Smooth muscle cell (in vitro differentiated cells): ENCODE measurements at regions not wholly inside any gene's neighbourhood (a gene's known extent, or its start where the extent isn't known, plus 50 kb on each side); places are given as distances from the start of the nearest gene placed in this dataset.

Experiments
- DNase-seq: peaks from one replicate; lab custom pipeline; 2025; ENCODE audit not compliant: unreplicated experiment; lab: John Stamatoyannopoulos, UW
- H2AFZ ChIP-seq: fragments of 200-600 bp; sonication (generic); 2 replicates; pipeline ENCODE4 v1.6.0; 2016; ENCODE audit warnings: antibody characterized with exemption, low read depth, mild to moderate bottlenecking
- H3F3A ChIP-seq: fragments of 200-600 bp; sonication (generic); 2 replicates; pipeline ENCODE4 v1.6.0; 2017; ENCODE audit warnings: antibody characterized with exemption, low read depth
- H3K27ac ChIP-seq: fragments of 200-600 bp; sonication (generic); 2 replicates; pipeline ENCODE4 v1.5.1; 2016; ENCODE audit warnings: low read depth, mild to moderate bottlenecking
- H3K27me3 ChIP-seq: fragments of 200-600 bp; sonication (generic); 2 replicates; pipeline ENCODE4 v1.6.1; 2016; ENCODE audit warnings: low read depth, mild to moderate bottlenecking
- H3K36me3 ChIP-seq: fragments of 200-600 bp; sonication (generic); 2 replicates; pipeline ENCODE4 v1.5.1; 2016; ENCODE audit warnings: low read depth
- H3K4me1 ChIP-seq: fragments of 200-600 bp; sonication (generic); 2 replicates; pipeline ENCODE4 v1.5.1; 2016; ENCODE audit warnings: low read depth
- H3K4me2 ChIP-seq: fragments of 200-600 bp; sonication (generic); 2 replicates; pipeline ENCODE4 v1.6.0; 2016; ENCODE audit warnings: mild to moderate bottlenecking
- H3K4me3 ChIP-seq: fragments of 200-600 bp; sonication (generic); 2 replicates; pipeline ENCODE4 v1.5.1; 2016; ENCODE audit warnings: mild to moderate bottlenecking
- H3K79me2 ChIP-seq: fragments of 200-600 bp; sonication (generic); 2 replicates; pipeline ENCODE4 v1.6.0; 2016; ENCODE audit warnings: low read depth, mild to moderate bottlenecking
- H3K9ac ChIP-seq: fragments of 200-600 bp; sonication (generic); 2 replicates; pipeline ENCODE4 v1.6.0; 2016; ENCODE audit warnings: low read depth
- H3K9me3 ChIP-seq: fragments of 200-600 bp; sonication (generic); replicated peaks from 2 replicates; pipeline ENCODE4 v1.5.1; 2016; ENCODE audit warnings: low read depth
- H4K20me1 ChIP-seq: fragments of 200-600 bp; sonication (generic); 2 replicates; pipeline ENCODE4 v1.6.0; 2016; ENCODE audit warnings: low read depth
- WGBS: methylation state at CpG from one replicate; pipeline ENCODE4 v1.1.7; 2016; ENCODE audit warnings: low lambda C conversion rate; 5-methylcytosine and 5-hydroxymethylcytosine counted together
- TF ChIP-seq, protein P1 (sequence below): fragments of 200-600 bp; sonication (generic); IDR thresholded peaks from 2 replicates; pipeline ENCODE4 v1.5.1; 2017; ENCODE audit warnings: borderline replicate concordance, mild to moderate bottlenecking, antibody characterized with exemption; ENCODE audit not compliant: insufficient read depth, poor library complexity, severe bottlenecking

DNA sequence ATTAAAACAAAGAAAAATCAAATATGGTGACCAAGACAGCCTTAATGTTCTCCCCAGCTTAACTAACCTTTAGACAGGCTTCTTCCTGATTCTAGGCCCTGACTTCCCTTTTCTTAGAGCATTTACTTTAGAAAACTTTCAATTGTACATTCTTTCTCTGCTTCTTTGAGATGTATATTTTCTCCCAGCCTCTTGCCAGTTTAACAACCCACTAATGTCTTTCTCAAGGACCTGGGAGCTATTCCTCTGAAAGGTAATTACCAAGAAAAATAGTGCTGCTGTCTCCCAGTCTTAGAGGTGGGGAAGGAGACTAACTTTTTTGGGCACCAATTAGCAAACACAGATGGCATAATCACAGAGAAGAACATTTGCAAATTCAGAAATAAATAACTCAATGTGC lies 62.8 kb upstream of the KCNQ5 start:
- H3K9ac ChIP-seq = no peak overlapping the region
- DNase-seq = no peak
- H3K4me1 ChIP-seq = no peaks in the 10 kb centered on the region
- H3K4me2 ChIP-seq = no peak overlapping the region
- H4K20me1 ChIP-seq = no peaks in the 10 kb centered on the region
- H3K27ac ChIP-seq = no peak overlapping the region
- no peaks in the 10 kb centered on the region for H3K9me3 ChIP-seq
- no peaks in the 10 kb centered on the region for H3K36me3 ChIP-seq
- no peak overlapping the region for H2AFZ ChIP-seq
- TF ChIP-seq, protein P1, sequence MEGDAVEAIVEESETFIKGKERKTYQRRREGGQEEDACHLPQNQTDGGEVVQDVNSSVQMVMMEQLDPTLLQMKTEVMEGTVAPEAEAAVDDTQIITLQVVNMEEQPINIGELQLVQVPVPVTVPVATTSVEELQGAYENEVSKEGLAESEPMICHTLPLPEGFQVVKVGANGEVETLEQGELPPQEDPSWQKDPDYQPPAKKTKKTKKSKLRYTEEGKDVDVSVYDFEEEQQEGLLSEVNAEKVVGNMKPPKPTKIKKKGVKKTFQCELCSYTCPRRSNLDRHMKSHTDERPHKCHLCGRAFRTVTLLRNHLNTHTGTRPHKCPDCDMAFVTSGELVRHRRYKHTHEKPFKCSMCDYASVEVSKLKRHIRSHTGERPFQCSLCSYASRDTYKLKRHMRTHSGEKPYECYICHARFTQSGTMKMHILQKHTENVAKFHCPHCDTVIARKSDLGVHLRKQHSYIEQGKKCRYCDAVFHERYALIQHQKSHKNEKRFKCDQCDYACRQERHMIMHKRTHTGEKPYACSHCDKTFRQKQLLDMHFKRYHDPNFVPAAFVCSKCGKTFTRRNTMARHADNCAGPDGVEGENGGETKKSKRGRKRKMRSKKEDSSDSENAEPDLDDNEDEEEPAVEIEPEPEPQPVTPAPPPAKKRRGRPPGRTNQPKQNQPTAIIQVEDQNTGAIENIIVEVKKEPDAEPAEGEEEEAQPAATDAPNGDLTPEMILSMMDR = no peak
- no peaks in the 10 kb centered on the region for H3K79me2 ChIP-seq
- no peaks in the 10 kb centered on the region for H3K27me3 ChIP-seq
- no peak overlapping the region for H3K4me3 ChIP-seq
- H3F3A ChIP-seq = peaks cover 11% of the 10 kb centered on the region

GRCh38 chr6:72559555-72559954 lies 62.3 kb upstream of the KCNQ5 start:
- no peaks in the 10 kb centered on the region for H3K36me3 ChIP-seq
- no peaks in the 10 kb centered on the region for H4K20me1 ChIP-seq
- H3K4me2 ChIP-seq = no peak overlapping the region
- TF ChIP-seq, protein P1 = no peak
- H3K27ac ChIP-seq = no peak overlapping the region
- H3K9ac ChIP-seq = no peak overlapping the region
- H3K79me2 ChIP-seq = no peaks in the 10 kb centered on the region
- H3K4me3 ChIP-seq = no peak overlapping the region
- H2AFZ ChIP-seq = no peak overlapping the region
- no peaks in the 10 kb centered on the region for H3K27me3 ChIP-seq
- no peak for DNase-seq
- no peaks in the 10 kb centered on the region for H3K4me1 ChIP-seq
- H3F3A ChIP-seq = peaks cover 7% of the 10 kb centered on the region
- WGBS = 95% methylated on average over 3 of the region's 3 CpGs
- H3K9me3 ChIP-seq = no peaks in the 10 kb centered on the region

DNA sequence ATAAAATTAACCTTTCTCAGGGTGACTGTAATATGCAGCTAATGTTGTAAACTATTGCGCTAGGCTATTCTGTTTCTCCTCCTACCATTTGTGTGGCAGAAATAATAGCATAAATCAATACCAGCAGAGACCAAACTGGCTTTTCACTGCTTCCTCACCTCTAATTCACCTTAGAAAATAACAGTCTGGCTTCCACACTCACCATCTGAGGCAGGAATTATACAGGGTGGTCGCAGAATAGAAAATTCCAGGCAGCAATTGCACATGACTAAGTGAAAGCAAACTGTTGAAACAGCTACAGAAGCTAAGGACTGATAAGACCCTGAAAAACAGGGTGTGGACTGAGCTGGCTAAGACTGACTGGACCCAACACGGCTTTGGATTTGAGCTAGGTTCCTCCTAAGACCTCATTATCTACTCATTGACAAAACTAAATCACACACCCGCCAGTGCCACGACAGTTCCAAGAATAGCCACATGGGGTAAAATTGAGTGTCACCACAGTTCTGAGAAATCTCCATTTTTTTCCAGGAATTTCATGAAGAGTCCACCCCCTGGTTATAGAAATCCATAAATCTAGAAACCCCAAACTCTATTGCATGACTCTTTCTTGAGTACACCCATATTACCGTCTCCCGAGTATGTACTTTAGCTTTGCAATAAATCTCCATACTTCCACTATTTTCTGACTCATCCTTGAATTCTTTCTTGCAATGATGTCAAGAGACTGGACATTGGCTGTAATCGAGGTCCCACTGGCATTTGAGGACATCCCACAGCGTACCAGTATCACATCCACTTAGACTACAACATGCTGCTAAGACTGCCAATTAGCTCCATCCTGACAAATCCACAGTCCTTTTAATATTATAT lies 60.9 kb upstream of the KCNQ5 start:
- Histone ChIP-seq H3F3A (no peaks in the 10 kb centered on the region), H4K20me1 (no peaks in the 10 kb centered on the region), H3K4me3 (no peak overlapping the region), H3K4me2 (no peak overlapping the region), H3K9me3 (no peaks in the 10 kb centered on the region), H3K27me3 (no peaks in the 10 kb centered on the region), H3K9ac (no peak overlapping the region), H3K4me1 (no peaks in the 10 kb centered on the region), H2AFZ (peak overlapping the region; percentile 35), H3K27ac (no peak overlapping the region), H3K36me3 (no peaks in the 10 kb centered on the region), H3K79me2 (no peaks in the 10 kb centered on the region)
- no peak for DNase-seq
- TF ChIP-seq, protein P1 = peak; percentile 19
- WGBS = 62% methylated on average over 9 of the region's 9 CpGs

- TF ChIP-seq, protein P1 = no peak
- no peaks in the 10 kb centered on the region for H3K36me3 ChIP-seq
- H3K9me3 ChIP-seq = no peaks in the 10 kb centered on the region
- no peak overlapping the region for H3K9ac ChIP-seq
- no peaks in the 10 kb centered on the region for H3K4me1 ChIP-seq
- H3K27ac ChIP-seq = no peak overlapping the region
- H3K4me3 ChIP-seq = no peak overlapping the region
- H3K27me3 ChIP-seq = no peaks in the 10 kb centered on the region
- no peak for DNase-seq
- no peaks in the 10 kb centered on the region for H4K20me1 ChIP-seq
- no peak overlapping the region for H2AFZ ChIP-seq
- 92% methylated on average over 1 of the region's 1 CpG for WGBS
- H3K79me2 ChIP-seq = no peaks in the 10 kb centered on the region
- no peaks in the 10 kb centered on the region for H3F3A ChIP-seq
- H3K4me2 ChIP-seq = no peak overlapping the region
These were observed 60.2 kb upstream of the KCNQ5 start for GRCh38 chr6:72561629-72562028.
